Neural cell (in vitro differentiated cells): ENCODE measurements at regions not wholly inside any gene's neighbourhood (a gene's known extent, or its start where the extent isn't known, plus 50 kb on each side); places are given as distances from the start of the nearest gene placed in this dataset.

Experiments used
- H2AFZ ChIP-seq: fragments of 200-600, 300-800 bp; sonication (generic), shearing (Covaris generic); 2 replicates; pipeline ENCODE4 v1.6.0; 2014; ENCODE audit warnings: low read depth, mild to moderate bottlenecking, antibody characterized with exemption, low read length, moderate library complexity
- H3F3A ChIP-seq: fragments of 200-600 bp; shearing (Covaris generic); 2 replicates; pipeline ENCODE4 v1.6.1; 2016; ENCODE audit warnings: mild to moderate bottlenecking, moderate library complexity, mixed read lengths, antibody characterized with exemption, low read length; ENCODE audit not compliant: insufficient read depth, poor library complexity, severe bottlenecking
- H3K27ac ChIP-seq: fragments of 200-600, 300-800 bp; sonication (generic), shearing (Covaris generic); 2 replicates; pipeline ENCODE4 v1.5.1; 2014; ENCODE audit warnings: mild to moderate bottlenecking, low read length, moderate library complexity
- H3K27me3 ChIP-seq: fragments of 300-800, 200-600 bp; sonication (generic), shearing (Covaris generic); 2 replicates; pipeline ENCODE4 v1.6.0; 2014; ENCODE audit warnings: mild to moderate bottlenecking, low read depth, low read length, moderate library complexity; ENCODE audit not compliant: insufficient read depth
- H3K36me3 ChIP-seq: fragments of 300-800, 200-600 bp; sonication (generic), shearing (Covaris generic); 2 replicates; pipeline ENCODE4 v1.5.1; 2014; ENCODE audit warnings: mild to moderate bottlenecking, antibody characterized with exemption, low read length, moderate library complexity; ENCODE audit not compliant: insufficient read depth
- H3K4me2 ChIP-seq: fragments of 300-800, 200-600 bp; sonication (generic), shearing (Covaris generic); 2 replicates; pipeline ENCODE4 v1.6.0; 2014; ENCODE audit warnings: mild to moderate bottlenecking, low read length
- H3K4me3 ChIP-seq: fragments of 300-800, 200-600 bp; sonication (generic), shearing (Covaris generic); 2 replicates; pipeline ENCODE4 v1.5.1; 2014; ENCODE audit warnings: mild to moderate bottlenecking, low read length, moderate library complexity
- H3K79me2 ChIP-seq: fragments of 200-600 bp; shearing (Covaris generic); replicated peaks from 2 replicates; pipeline ENCODE4 v1.6.0; 2014; ENCODE audit warnings: mild to moderate bottlenecking, low read length, moderate library complexity; ENCODE audit not compliant: insufficient read depth
- H3K9ac ChIP-seq: fragments of 300-800, 200-600 bp; sonication (generic), shearing (Covaris generic); 2 replicates; pipeline ENCODE4 v1.6.1; 2016; ENCODE audit warnings: mild to moderate bottlenecking, low read length, mixed read lengths
- H3K9me2 ChIP-seq: fragments of 200-600 bp; shearing (Covaris generic); 2 replicates; pipeline ENCODE4 v1.6.1; 2016; ENCODE audit warnings: mild to moderate bottlenecking, low read length, mixed read lengths; ENCODE audit not compliant: insufficient read depth
- H3K9me3 ChIP-seq: fragments of 200-600, 300-800 bp; sonication (generic), shearing (Covaris generic); 2 replicates; pipeline ENCODE4 v1.6.1; 2016; ENCODE audit warnings: mild to moderate bottlenecking, mixed run types, low read length, moderate library complexity, mixed read lengths
- H4K20me1 ChIP-seq: fragments of 200-600 bp; shearing (Covaris generic); 2 replicates; pipeline ENCODE4 v1.6.1; 2016; ENCODE audit warnings: mild to moderate bottlenecking, mixed run types; ENCODE audit not compliant: insufficient read depth
- CTCF ChIP-seq: fragments of 450-650 bp; IDR thresholded peaks from 2 replicates; pipeline ENCODE4 v1.5.1; 2014; ENCODE audit warnings: antibody characterized with exemption, mild to moderate bottlenecking, moderate library complexity; ENCODE audit not compliant: poor library complexity, severe bottlenecking
- EP300 ChIP-seq: fragments of 450-650 bp; conservative IDR thresholded peaks from 2 replicates; pipeline ENCODE4 v1.6.1; 2014; ENCODE audit warnings: antibody characterized with exemption, mild to moderate bottlenecking, moderate library complexity; ENCODE audit not compliant: poor library complexity, severe bottlenecking
- EZH2 ChIP-seq: fragments of 200-600, 300-800 bp; shearing (Covaris generic), sonication (generic); IDR thresholded peaks from 2 replicates; pipeline ENCODE4 v1.6.1; 2014; ENCODE audit warnings: antibody characterized with exemption, low read length, borderline replicate concordance, mild to moderate bottlenecking; ENCODE audit not compliant: insufficient read depth, poor library complexity, severe bottlenecking
- MXI1 ChIP-seq: fragments of 450-650 bp; conservative IDR thresholded peaks from 2 replicates; pipeline ENCODE4 v1.6.1; 2014; ENCODE audit warnings: antibody characterized with exemption, mild to moderate bottlenecking; ENCODE audit not compliant: poor library complexity, severe bottlenecking
- POLR2AphosphoS5 ChIP-seq: IDR thresholded peaks from 2 replicates; pipeline ENCODE4 v1.6.1; 2012
- RAD21 ChIP-seq: fragments of 450-650 bp; conservative IDR thresholded peaks from 2 replicates; pipeline ENCODE4 v1.6.1; 2014; ENCODE audit warnings: antibody characterized with exemption, mild to moderate bottlenecking, moderate library complexity
- SMC3 ChIP-seq: fragments of 450-650 bp; conservative IDR thresholded peaks from 2 replicates; pipeline ENCODE4 v1.6.1; 2014; ENCODE audit warnings: antibody characterized with exemption, mild to moderate bottlenecking, moderate library complexity; ENCODE audit not compliant: poor library complexity
- TAF1 ChIP-seq: IDR thresholded peaks from 2 replicates; pipeline ENCODE4 v1.6.1; 2012; ENCODE audit warnings: low read depth
- TF ChIP-seq, protein P1 (sequence below): IDR thresholded peaks from 2 replicates; pipeline ENCODE4 v1.6.1; 2012; ENCODE audit warnings: borderline replicate concordance

DNA sequence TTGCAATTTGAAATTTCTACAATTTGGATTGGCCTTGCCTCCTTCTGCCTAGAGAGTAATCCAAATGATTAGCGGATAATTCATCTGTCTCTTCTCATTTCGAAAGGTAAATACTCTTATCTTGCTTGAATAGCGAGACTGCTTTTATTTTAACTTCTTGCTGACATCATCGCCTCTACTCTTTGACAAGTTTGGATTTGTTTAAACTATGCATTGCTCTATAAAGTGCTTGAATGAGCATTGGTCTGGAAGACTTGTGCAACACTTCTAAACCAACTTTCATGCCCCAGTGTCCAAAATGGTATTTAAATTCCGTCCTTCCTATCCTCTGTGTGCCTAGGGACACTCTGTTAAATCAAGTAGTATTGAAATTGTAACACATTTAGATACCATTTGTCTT lies 384.1 kb upstream of the SLC35B3 start:
- H3K4me2 ChIP-seq: no peak overlapping the region
- H4K20me1 ChIP-seq: no peaks in the 10 kb centered on the region
- TF ChIP-seq EZH2: no peak
- no peak for TF ChIP-seq POLR2AphosphoS5
- no peak for TF ChIP-seq MXI1
- TF ChIP-seq EP300: no peak
- TF ChIP-seq TAF1: no peak
- TF ChIP-seq RAD21: no peak
- TF ChIP-seq SMC3: no peak
- TF ChIP-seq, protein P1, sequence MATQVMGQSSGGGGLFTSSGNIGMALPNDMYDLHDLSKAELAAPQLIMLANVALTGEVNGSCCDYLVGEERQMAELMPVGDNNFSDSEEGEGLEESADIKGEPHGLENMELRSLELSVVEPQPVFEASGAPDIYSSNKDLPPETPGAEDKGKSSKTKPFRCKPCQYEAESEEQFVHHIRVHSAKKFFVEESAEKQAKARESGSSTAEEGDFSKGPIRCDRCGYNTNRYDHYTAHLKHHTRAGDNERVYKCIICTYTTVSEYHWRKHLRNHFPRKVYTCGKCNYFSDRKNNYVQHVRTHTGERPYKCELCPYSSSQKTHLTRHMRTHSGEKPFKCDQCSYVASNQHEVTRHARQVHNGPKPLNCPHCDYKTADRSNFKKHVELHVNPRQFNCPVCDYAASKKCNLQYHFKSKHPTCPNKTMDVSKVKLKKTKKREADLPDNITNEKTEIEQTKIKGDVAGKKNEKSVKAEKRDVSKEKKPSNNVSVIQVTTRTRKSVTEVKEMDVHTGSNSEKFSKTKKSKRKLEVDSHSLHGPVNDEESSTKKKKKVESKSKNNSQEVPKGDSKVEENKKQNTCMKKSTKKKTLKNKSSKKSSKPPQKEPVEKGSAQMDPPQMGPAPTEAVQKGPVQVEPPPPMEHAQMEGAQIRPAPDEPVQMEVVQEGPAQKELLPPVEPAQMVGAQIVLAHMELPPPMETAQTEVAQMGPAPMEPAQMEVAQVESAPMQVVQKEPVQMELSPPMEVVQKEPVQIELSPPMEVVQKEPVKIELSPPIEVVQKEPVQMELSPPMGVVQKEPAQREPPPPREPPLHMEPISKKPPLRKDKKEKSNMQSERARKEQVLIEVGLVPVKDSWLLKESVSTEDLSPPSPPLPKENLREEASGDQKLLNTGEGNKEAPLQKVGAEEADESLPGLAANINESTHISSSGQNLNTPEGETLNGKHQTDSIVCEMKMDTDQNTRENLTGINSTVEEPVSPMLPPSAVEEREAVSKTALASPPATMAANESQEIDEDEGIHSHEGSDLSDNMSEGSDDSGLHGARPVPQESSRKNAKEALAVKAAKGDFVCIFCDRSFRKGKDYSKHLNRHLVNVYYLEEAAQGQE: no peak
- no peak for TF ChIP-seq CTCF
- H3K36me3 ChIP-seq: no peaks in the 10 kb centered on the region
- H3K4me3 ChIP-seq: no peak overlapping the region
- no peaks in the 10 kb centered on the region for H3F3A ChIP-seq
- no peaks in the 10 kb centered on the region for H3K79me2 ChIP-seq
- no peaks in the 10 kb centered on the region for H3K27me3 ChIP-seq
- no peaks in the 10 kb centered on the region for H3K9me2 ChIP-seq
- no peak overlapping the region for H2AFZ ChIP-seq
- H3K27ac ChIP-seq: no peak overlapping the region
- no peaks in the 10 kb centered on the region for H3K9me3 ChIP-seq
- H3K9ac ChIP-seq: no peak overlapping the region

DNA sequence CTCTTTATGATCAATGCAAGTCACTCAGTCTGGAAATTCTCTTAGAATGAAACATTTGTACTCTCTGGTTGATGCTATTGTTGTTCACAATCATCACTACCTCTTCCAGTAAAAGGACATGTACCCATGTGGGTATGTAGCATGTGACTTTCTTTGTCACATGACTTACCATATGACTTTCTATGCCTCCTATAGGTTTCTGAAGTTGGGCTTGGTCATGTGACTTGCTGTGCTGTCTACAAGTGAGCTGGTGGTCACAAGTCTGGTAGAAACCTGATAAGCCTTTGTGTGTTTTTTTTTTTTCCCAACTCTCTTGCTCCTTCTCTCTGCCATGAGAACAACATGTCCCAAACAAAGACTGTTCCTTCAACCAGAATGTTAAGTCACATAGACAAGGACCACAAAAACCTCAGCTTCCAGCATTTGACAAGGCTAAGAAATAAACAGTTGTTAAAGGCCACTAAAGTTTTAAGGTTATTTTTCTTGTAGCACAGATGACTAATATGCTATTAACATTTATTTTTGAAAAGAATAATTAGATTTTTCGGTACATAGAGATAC lies 379.2 kb upstream of the SLC35B3 start:
- H3K4me2 ChIP-seq: no peak overlapping the region
- H3K4me3 ChIP-seq: no peak overlapping the region
- no peaks in the 10 kb centered on the region for H4K20me1 ChIP-seq
- H3K79me2 ChIP-seq: no peaks in the 10 kb centered on the region
- no peak overlapping the region for H2AFZ ChIP-seq
- TF ChIP-seq MXI1: no peak
- no peak for TF ChIP-seq SMC3
- TF ChIP-seq POLR2AphosphoS5: no peak
- TF ChIP-seq EZH2: no peak
- TF ChIP-seq EP300: no peak
- TF ChIP-seq RAD21: no peak
- no peak for TF ChIP-seq TAF1
- no peak for TF ChIP-seq CTCF
- TF ChIP-seq, protein P1: no peak
- H3K27me3 ChIP-seq: no peaks in the 10 kb centered on the region
- H3K9me2 ChIP-seq: no peaks in the 10 kb centered on the region
- no peaks in the 10 kb centered on the region for H3K36me3 ChIP-seq
- H3K27ac ChIP-seq: no peak overlapping the region
- no peaks in the 10 kb centered on the region for H3K9me3 ChIP-seq
- no peaks in the 10 kb centered on the region for H3F3A ChIP-seq
- no peak overlapping the region for H3K9ac ChIP-seq
